ENCODE measurements at regions not wholly inside any gene's neighbourhood (a gene's known extent, or its start where the extent isn't known, plus 50 kb on each side); places are given as distances from the start of the nearest gene placed in this dataset.

DNA sequence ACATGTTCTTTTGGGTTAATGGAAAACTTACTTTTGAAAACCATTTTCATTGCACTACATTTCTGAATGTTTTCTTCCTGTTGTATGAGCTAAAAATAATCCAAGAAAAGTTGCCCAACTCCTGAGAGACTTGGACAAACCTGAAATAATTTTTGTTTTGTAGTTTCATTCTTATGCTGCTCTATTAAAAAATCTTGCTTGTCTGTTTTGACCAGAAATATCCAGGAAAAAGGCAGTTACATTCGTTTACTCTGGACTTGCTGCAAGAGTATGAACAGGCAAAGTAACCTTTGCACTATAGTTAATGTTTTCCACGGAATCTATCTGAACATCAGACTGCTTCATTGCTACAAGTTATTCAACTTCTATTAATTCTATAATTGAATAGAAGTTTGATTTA, 200.1 kb upstream of the DAB2 start:
- TF ChIP-seq, protein P1, sequence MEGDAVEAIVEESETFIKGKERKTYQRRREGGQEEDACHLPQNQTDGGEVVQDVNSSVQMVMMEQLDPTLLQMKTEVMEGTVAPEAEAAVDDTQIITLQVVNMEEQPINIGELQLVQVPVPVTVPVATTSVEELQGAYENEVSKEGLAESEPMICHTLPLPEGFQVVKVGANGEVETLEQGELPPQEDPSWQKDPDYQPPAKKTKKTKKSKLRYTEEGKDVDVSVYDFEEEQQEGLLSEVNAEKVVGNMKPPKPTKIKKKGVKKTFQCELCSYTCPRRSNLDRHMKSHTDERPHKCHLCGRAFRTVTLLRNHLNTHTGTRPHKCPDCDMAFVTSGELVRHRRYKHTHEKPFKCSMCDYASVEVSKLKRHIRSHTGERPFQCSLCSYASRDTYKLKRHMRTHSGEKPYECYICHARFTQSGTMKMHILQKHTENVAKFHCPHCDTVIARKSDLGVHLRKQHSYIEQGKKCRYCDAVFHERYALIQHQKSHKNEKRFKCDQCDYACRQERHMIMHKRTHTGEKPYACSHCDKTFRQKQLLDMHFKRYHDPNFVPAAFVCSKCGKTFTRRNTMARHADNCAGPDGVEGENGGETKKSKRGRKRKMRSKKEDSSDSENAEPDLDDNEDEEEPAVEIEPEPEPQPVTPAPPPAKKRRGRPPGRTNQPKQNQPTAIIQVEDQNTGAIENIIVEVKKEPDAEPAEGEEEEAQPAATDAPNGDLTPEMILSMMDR (conservative IDR thresholded peaks at IDR 0.05 in 1 of 2, IDR thresholded peaks at IDR 0.05 in 1 of 2; ENCODE audit: low read depth in 1 of 2, low read length in 2 of 2) = no peak
- no peak for TF ChIP-seq EZH2 (IDR thresholded peaks at IDR 0.05; ENCODE audit: low read length, missing control alignments)

All from fibroblast of lung (primary cell).